A673 (cell line): ENCODE measurements at regions not wholly inside any gene's neighbourhood (a gene's known extent, or its start where the extent isn't known, plus 50 kb on each side); places are given as distances from the start of the nearest gene placed in this dataset.

Source experiments
- EZH2 ChIP-seq: fragments of 200-600 bp; sonication (generic); IDR thresholded peaks from 2 replicates; pipeline ENCODE4 v1.6.1; 2017; ENCODE audit warnings: borderline replicate concordance, low read depth, mild to moderate bottlenecking, mixed read lengths, antibody characterized with exemption, low read length; ENCODE audit not compliant: poor library complexity, severe bottlenecking
- TF ChIP-seq, protein P1 (sequence below): fragments of 300-800, 200-600 bp; sonication (generic); conservative IDR thresholded peaks from 2 replicates; pipeline ENCODE4 v1.5.1; 2017; ENCODE audit warnings: low read depth, mild to moderate bottlenecking, antibody characterized with exemption, low read length, moderate library complexity, mixed read lengths

- TF ChIP-seq, protein P1, sequence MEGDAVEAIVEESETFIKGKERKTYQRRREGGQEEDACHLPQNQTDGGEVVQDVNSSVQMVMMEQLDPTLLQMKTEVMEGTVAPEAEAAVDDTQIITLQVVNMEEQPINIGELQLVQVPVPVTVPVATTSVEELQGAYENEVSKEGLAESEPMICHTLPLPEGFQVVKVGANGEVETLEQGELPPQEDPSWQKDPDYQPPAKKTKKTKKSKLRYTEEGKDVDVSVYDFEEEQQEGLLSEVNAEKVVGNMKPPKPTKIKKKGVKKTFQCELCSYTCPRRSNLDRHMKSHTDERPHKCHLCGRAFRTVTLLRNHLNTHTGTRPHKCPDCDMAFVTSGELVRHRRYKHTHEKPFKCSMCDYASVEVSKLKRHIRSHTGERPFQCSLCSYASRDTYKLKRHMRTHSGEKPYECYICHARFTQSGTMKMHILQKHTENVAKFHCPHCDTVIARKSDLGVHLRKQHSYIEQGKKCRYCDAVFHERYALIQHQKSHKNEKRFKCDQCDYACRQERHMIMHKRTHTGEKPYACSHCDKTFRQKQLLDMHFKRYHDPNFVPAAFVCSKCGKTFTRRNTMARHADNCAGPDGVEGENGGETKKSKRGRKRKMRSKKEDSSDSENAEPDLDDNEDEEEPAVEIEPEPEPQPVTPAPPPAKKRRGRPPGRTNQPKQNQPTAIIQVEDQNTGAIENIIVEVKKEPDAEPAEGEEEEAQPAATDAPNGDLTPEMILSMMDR, result no peak
- TF ChIP-seq EZH2, result no peak
Observed at GRCh38 chr17:68807998-68808772, 147.0 kb downstream of the ABCA8 start.
